GM18505 (cell line): ENCODE measurements at regions not wholly inside any gene's neighbourhood (a gene's known extent, or its start where the extent isn't known, plus 50 kb on each side); places are given as distances from the start of the nearest gene placed in this dataset.
"Not testable (repeated sequence)": the region's sequence is repeated elsewhere in the genome, so short reads cannot be mapped to it uniquely, and the experiment has no call there.

Source experiments
- ATAC-seq: cut with Tn5 transposase; IDR thresholded peaks from one replicate; pipeline ENCODE4 v1.9.1; 2021; ENCODE audit not compliant: unreplicated experiment
- POLR2A ChIP-seq: IDR thresholded peaks from 4 replicates; pipeline ENCODE4 v1.6.1; 2011; ENCODE audit warnings: borderline replicate concordance; ENCODE audit not compliant: insufficient read depth, insufficient read length; ENCODE audit errors: extremely low read depth

- no peak for ATAC-seq
- no peak for TF ChIP-seq POLR2A
Observed at GRCh38 chr16:29315916-29316517, 90.5 kb downstream of the NPIPB11 start.

- no peak for ATAC-seq
- no peak for TF ChIP-seq POLR2A
Observed at GRCh38 chr16:29315046-29315445, 91.5 kb downstream of the NPIPB11 start.

- no peak for ATAC-seq
- no peak for TF ChIP-seq POLR2A
Observed at GRCh38 chr16:29314292-29314934, 92.1 kb downstream of the NPIPB11 start.

- ATAC-seq: no peak
- no peak for TF ChIP-seq POLR2A
Observed at GRCh38 chr16:29313559-29314048, 92.9 kb downstream of the NPIPB11 start.

GRCh38 chr16:29312835-29313558, 93.5 kb downstream of the NPIPB11 start:
- TF ChIP-seq POLR2A: no peak
- ATAC-seq: no peak

GRCh38 chr16:29312345-29312675, 94.2 kb downstream of the NPIPB11 start:
- ATAC-seq: not testable (repeated sequence)

GRCh38 chr16:29311461-29312344, 94.8 kb downstream of the NPIPB11 start:
- TF ChIP-seq POLR2A: no peak
- ATAC-seq: no peak

GRCh38 chr16:29310852-29311314, 95.6 kb downstream of the NPIPB11 start:
- TF ChIP-seq POLR2A: no peak

GRCh38 chr16:29310243-29310642, 96.3 kb downstream of the NPIPB11 start:
- ATAC-seq: not testable (repeated sequence)

More at GRCh38 chr16:29310852-29311314, 95.6 kb downstream of the NPIPB11 start:
- no peak for ATAC-seq

- not testable (repeated sequence) for ATAC-seq
Observed at GRCh38 chr16:29309601-29310000, 96.9 kb downstream of the NPIPB11 start.

- no peak for TF ChIP-seq POLR2A
- no peak for ATAC-seq
Observed at GRCh38 chr16:29308644-29309546, 97.6 kb downstream of the NPIPB11 start.

GRCh38 chr16:29307598-29308507, 98.7 kb downstream of the NPIPB11 start:
- TF ChIP-seq POLR2A: no peak
- ATAC-seq: no peak
